DND-41 (cell line): ENCODE measurements at regions not wholly inside any gene's neighbourhood (a gene's known extent, or its start where the extent isn't known, plus 50 kb on each side); places are given as distances from the start of the nearest gene placed in this dataset.

Experiments used
- ATAC-seq: fragments of 200-7000 bp; cut with Tn5 transposase; 3 replicates; pipeline ENCODE4 v1.9.1; 2021; ENCODE audit warnings: low read depth; ENCODE audit not compliant: insufficient read depth
- DNase-seq: peaks from one replicate; pipeline ENCODE4 v3.0.0-alpha.2; 2020
- H2AFZ ChIP-seq: 2 replicates; pipeline ENCODE4 v1.6.0; 2012; ENCODE audit warnings: low read depth, low read length
- H3K27ac ChIP-seq: 2 replicates; pipeline ENCODE4 v1.5.1; 2012; ENCODE audit warnings: low read length, inconsistent platforms
- H3K27me3 ChIP-seq: fragments of 200-600 bp; sonication (generic); 2 replicates; pipeline ENCODE4 v1.6.0; 2012; ENCODE audit warnings: low read length, mild to moderate bottlenecking, inconsistent platforms; ENCODE audit not compliant: insufficient read depth, poor library complexity
- H3K36me3 ChIP-seq: 2 replicates; pipeline ENCODE4 v1.5.1; 2012; ENCODE audit warnings: low read length, inconsistent platforms; ENCODE audit not compliant: insufficient read depth
- H3K4me1 ChIP-seq: 2 replicates; pipeline ENCODE4 v1.5.1; 2012; ENCODE audit warnings: mild to moderate bottlenecking, low read length; ENCODE audit not compliant: insufficient read depth
- H3K4me2 ChIP-seq: 2 replicates; pipeline ENCODE4 v1.6.0; 2012; ENCODE audit warnings: mild to moderate bottlenecking, moderate library complexity, low read length, inconsistent platforms; ENCODE audit not compliant: insufficient read depth
- H3K4me3 ChIP-seq, 2 experiments: fragments of 200-600 bp in 1 of 2; shearing (Covaris generic) in 1 of 2; 2 replicates each; pipeline ENCODE4 v1.5.1; 2012 to 2016; ENCODE audit warnings: inconsistent platforms in 2 of 2, low read length in 2 of 2, mild to moderate bottlenecking in 2 of 2, low read depth in 1 of 2, moderate library complexity in 1 of 2
- H3K79me2 ChIP-seq: 2 replicates; pipeline ENCODE4 v1.6.0; 2012; ENCODE audit warnings: low read length, inconsistent platforms; ENCODE audit not compliant: insufficient read depth
- H3K9ac ChIP-seq: 2 replicates; pipeline ENCODE4 v1.6.0; 2012; ENCODE audit warnings: low read depth, mild to moderate bottlenecking, inconsistent platforms, low read length, moderate library complexity
- H3K9me3 ChIP-seq: 2 replicates; pipeline ENCODE4 v1.5.1; 2012; ENCODE audit warnings: low read length, moderate library complexity, mild to moderate bottlenecking, inconsistent platforms; ENCODE audit not compliant: insufficient read depth, severe bottlenecking
- H4K20me1 ChIP-seq: 2 replicates; pipeline ENCODE4 v1.6.0; 2012; ENCODE audit warnings: low read length; ENCODE audit not compliant: insufficient read depth
- CTCF ChIP-seq: IDR thresholded peaks from 2 replicates; pipeline ENCODE4 v1.5.1; 2012; ENCODE audit warnings: borderline replicate concordance, low read length, moderate library complexity, mild to moderate bottlenecking; ENCODE audit not compliant: poor library complexity, severe bottlenecking; ENCODE audit errors: extremely low read depth
- EZH2 ChIP-seq: IDR thresholded peaks from 3 replicates; pipeline ENCODE4 v1.6.1; 2012; ENCODE audit warnings: borderline replicate concordance, low read depth, mild to moderate bottlenecking, moderate library complexity, low read length, inconsistent platforms; ENCODE audit not compliant: severe bottlenecking

- DNase-seq: no peak
- no peak overlapping the region for H3K27ac ChIP-seq
- H3K4me1 ChIP-seq: no peaks in the 10 kb centered on the region
- no peak overlapping the region for H3K9ac ChIP-seq
- TF ChIP-seq EZH2: no peak
- TF ChIP-seq CTCF: no peak
- no peak overlapping the region for H3K4me3 ChIP-seq
- H3K79me2 ChIP-seq: no peaks in the 10 kb centered on the region
- H3K27me3 ChIP-seq: no peaks in the 10 kb centered on the region
- ATAC-seq: no peak
- H3K36me3 ChIP-seq: no peaks in the 10 kb centered on the region
- no peaks in the 10 kb centered on the region for H4K20me1 ChIP-seq
- H3K9me3 ChIP-seq: peaks cover 3% of the 10 kb centered on the region
- no peak overlapping the region for H3K4me2 ChIP-seq
- H2AFZ ChIP-seq: no peak overlapping the region
Observed at GRCh38 chr2:2932692-2933305, 444.8 kb downstream of the EIPR1 start.

- no peak overlapping the region for H2AFZ ChIP-seq
- H3K36me3 ChIP-seq: no peaks in the 10 kb centered on the region
- H3K4me3 ChIP-seq: no peak overlapping the region
- H3K27ac ChIP-seq: no peak overlapping the region
- H3K4me1 ChIP-seq: no peaks in the 10 kb centered on the region
- TF ChIP-seq EZH2 (no peak), CTCF (no peak)
- no peak overlapping the region for H3K4me2 ChIP-seq
- ATAC-seq (no peak), DNase-seq (no peak)
- no peaks in the 10 kb centered on the region for H3K79me2 ChIP-seq
- no peak overlapping the region for H3K9ac ChIP-seq
- peaks cover 1% of the 10 kb centered on the region for H3K9me3 ChIP-seq
- no peaks in the 10 kb centered on the region for H3K27me3 ChIP-seq
- H4K20me1 ChIP-seq: no peaks in the 10 kb centered on the region
Observed at GRCh38 chr2:2932189-2932588, 445.4 kb downstream of the EIPR1 start.

- H3K4me2 ChIP-seq: no peak overlapping the region
- no peak overlapping the region for H3K27ac ChIP-seq
- TF ChIP-seq EZH2 (no peak), CTCF (no peak)
- no peaks in the 10 kb centered on the region for H3K36me3 ChIP-seq
- no peaks in the 10 kb centered on the region for H3K4me1 ChIP-seq
- H3K9ac ChIP-seq: no peak overlapping the region
- no peak overlapping the region for H2AFZ ChIP-seq
- ATAC-seq: no peak
- DNase-seq: no peak
- H3K27me3 ChIP-seq: no peaks in the 10 kb centered on the region
- H4K20me1 ChIP-seq: no peaks in the 10 kb centered on the region
- H3K79me2 ChIP-seq: no peaks in the 10 kb centered on the region
- H3K4me3 ChIP-seq: no peak overlapping the region
- no peaks in the 10 kb centered on the region for H3K9me3 ChIP-seq
Observed at GRCh38 chr2:2931318-2932075, 446.1 kb downstream of the EIPR1 start.
